ENCODE measurements at regions not wholly inside any gene's neighbourhood (a gene's known extent, or its start where the extent isn't known, plus 50 kb on each side); places are given as distances from the start of the nearest gene placed in this dataset.

DNA sequence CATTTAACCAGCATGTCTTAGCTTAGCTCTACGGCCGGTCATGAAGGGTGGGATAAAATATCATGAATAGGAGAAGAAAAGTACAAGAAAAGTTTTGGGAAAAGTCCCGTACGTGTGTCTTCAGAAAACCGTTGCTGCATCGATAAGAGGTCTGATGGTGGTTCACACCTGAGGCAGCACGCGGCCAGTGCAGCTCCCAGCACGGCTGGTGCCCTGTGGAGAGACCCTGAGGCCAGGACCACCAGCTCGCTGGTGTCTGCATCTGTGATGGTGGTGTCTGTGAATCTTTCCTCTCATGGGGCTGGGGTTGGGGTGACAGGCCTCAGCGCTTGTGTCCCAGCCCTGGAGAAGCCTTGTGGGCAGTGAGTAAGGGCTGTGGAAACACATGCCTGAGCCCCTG is 148.9 kb upstream of the IRX4 start:
- Histone ChIP-seq H3K4me1 (no peaks in the 10 kb centered on the region), H3K27me3 (no peaks in the 10 kb centered on the region), H3K36me3 (no peaks in the 10 kb centered on the region), H3K27ac (no peak overlapping the region), H3K9me3 (peaks cover 0 to 22% (median 0%) of the 10 kb centered on the region in 4 donors), H3K4me3 (no peak overlapping the region)
- TF ChIP-seq POLR2A (IDR thresholded peaks at IDR 0.05) = no peak
- TF ChIP-seq, protein P1, sequence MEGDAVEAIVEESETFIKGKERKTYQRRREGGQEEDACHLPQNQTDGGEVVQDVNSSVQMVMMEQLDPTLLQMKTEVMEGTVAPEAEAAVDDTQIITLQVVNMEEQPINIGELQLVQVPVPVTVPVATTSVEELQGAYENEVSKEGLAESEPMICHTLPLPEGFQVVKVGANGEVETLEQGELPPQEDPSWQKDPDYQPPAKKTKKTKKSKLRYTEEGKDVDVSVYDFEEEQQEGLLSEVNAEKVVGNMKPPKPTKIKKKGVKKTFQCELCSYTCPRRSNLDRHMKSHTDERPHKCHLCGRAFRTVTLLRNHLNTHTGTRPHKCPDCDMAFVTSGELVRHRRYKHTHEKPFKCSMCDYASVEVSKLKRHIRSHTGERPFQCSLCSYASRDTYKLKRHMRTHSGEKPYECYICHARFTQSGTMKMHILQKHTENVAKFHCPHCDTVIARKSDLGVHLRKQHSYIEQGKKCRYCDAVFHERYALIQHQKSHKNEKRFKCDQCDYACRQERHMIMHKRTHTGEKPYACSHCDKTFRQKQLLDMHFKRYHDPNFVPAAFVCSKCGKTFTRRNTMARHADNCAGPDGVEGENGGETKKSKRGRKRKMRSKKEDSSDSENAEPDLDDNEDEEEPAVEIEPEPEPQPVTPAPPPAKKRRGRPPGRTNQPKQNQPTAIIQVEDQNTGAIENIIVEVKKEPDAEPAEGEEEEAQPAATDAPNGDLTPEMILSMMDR (IDR thresholded peaks at IDR 0.05) = no peak
- WGBS, 2 donors = 87 to 90% methylated on average over 11 of the region's 11 CpGs
- DNase-seq (ENCODE audit: low spot score in 2 of 2) = no peak

DNA sequence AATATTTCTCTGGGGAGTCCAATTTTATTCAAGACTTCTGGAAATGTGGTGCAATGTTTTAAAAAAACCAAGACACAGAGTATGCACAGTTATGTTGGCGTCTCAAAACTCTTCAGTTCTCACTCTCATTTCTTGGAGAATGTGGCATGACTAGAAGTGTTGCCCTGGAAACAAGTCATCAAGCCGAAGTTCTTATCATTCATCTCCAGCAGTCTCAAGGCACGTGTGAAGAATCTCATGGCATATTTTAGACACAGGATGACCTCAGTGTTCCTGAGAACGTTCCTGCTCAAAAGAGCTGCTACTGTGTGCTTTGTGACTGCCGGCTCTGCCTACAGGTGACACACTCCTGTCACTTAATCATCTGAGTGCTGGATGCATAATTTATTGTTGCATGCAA is 147.4 kb upstream of the IRX4 start:
- 49 to 66% methylated on average over 5 of the region's 5 CpGs for WGBS, 2 donors
- DNase-seq (ENCODE audit: low spot score in 2 of 2) = no peak
- no peaks in the 10 kb centered on the region for H3K4me1 ChIP-seq

DNA sequence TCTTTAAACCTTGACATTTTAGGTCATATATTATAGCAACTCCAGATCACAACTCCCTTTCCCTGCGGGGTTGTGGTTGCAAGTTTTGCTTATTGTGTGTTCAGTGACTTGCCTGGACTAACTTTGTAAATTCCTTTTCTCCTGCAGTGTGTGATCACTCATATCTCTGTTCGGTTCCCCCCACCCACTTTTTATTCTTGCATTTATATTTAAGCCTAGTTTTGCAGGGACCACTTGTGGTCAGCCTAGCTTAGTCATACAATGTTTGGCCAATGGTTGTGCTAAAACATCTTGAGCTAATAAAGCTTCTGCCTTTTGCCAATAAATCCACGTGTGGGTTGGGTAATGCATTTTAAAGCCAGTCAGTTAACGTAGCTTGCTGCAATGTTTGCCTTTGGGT is 146.5 kb upstream of the IRX4 start:
- no peaks in the 10 kb centered on the region for H3K36me3 ChIP-seq
- DNase-seq (ENCODE audit: low spot score in 2 of 2) = no peak
- 40 to 43% methylated on average over 4 of the region's 4 CpGs for WGBS, 2 donors
- no peak overlapping the region for H3K4me3 ChIP-seq
- no peaks in the 10 kb centered on the region for H3K27me3 ChIP-seq
- no peak overlapping the region for H3K27ac ChIP-seq
- TF ChIP-seq, protein P1 (IDR thresholded peaks at IDR 0.05) = no peak
- no peak for TF ChIP-seq POLR2A (IDR thresholded peaks at IDR 0.05)
- no peak for TF ChIP-seq EP300 (IDR thresholded peaks at IDR 0.05)
- peaks cover 0 to 28% (median 0%) of the 10 kb centered on the region in 4 donors for H3K9me3 ChIP-seq
- no peaks in the 10 kb centered on the region for H3K4me1 ChIP-seq

More for the DNA sequence above, 147.4 kb upstream of the IRX4 start:
- Histone ChIP-seq H3K9me3 (peaks cover 0 to 28% (median 0%) of the 10 kb centered on the region in 4 donors), H3K4me3 (no peak overlapping the region), H3K27ac (no peak overlapping the region), H3K36me3 (no peaks in the 10 kb centered on the region), H3K27me3 (no peaks in the 10 kb centered on the region)
- TF ChIP-seq EP300 (IDR thresholded peaks at IDR 0.05) (no peak), POLR2A (IDR thresholded peaks at IDR 0.05) (no peak)
- TF ChIP-seq, protein P1 (IDR thresholded peaks at IDR 0.05) = no peak

DNA sequence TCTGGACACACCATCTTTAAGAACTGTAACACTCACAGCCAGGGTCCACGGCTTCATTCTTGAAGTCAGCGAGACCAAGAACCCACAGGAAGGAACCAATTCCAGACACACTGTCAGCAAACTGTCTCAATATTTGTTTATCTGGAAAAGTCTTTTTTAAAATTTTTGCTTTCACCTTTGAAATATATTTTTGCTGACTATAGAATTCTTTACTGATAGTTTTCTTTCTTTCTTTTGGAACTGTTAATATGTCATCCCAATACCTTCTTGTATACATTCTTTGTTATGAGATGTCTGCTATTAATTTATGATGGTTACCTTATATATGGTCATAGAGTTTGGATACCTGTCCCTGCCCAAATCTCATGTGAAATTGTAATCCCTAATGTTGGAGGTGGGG is 145.1 kb upstream of the IRX4 start:
- Histone ChIP-seq H3K27me3 (no peaks in the 10 kb centered on the region), H3K9me3 (peaks cover 0 to 19% (median 0%) of the 10 kb centered on the region in 4 donors), H3K4me3 (no peak overlapping the region), H3K4me1 (no peaks in the 10 kb centered on the region), H3K27ac (no peak overlapping the region), H3K36me3 (no peaks in the 10 kb centered on the region)
- TF ChIP-seq POLR2A (IDR thresholded peaks at IDR 0.05) (no peak), EP300 (IDR thresholded peaks at IDR 0.05) (no peak)
- TF ChIP-seq, protein P1 (IDR thresholded peaks at IDR 0.05) = no peak
- DNase-seq (ENCODE audit: low spot score in 2 of 2) = no peak
- 91 to 98% methylated on average over 2 of the region's 2 CpGs for WGBS, 2 donors

DNA sequence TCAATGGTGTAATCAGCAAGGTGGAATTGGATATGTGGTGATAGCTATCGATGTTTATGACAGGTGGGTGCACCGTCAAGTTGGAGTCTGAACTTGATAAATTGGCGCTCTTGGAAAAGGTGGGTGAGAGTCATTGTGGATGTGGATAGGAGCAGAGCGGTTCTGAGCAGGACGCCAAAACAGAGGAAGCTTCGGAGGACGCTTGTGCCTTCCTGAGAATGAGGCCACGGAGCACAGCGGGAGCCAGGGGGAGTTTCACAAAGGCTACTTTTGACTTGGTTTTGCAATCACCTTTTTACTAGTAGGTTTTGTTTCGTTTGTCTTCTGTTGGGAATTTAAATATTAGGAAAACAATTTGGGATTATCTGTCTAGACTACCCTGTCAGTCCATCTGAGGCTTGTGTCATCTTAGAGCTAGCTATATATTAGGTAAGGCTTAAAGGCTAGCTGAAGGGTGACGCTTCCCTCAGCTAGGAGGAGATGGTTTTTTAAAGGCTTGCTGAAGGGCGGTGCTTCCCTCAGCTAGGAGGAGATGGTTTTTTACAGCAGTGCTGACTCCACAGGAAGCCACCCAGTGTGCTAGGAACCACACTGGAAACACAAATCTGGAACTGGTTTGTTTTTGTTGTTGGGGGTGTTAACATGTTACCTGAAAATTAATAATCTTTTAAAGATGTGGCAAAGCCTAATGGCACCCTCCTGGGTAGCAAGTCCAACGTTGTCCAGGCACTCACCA is 142.4 kb upstream of the IRX4 start:
- no peaks in the 10 kb centered on the region for H3K36me3 ChIP-seq
- H3K27ac ChIP-seq = no peak overlapping the region
- DNase-seq (ENCODE audit: low spot score in 2 of 2) = no peak
- TF ChIP-seq POLR2A (IDR thresholded peaks at IDR 0.05) (no peak), EP300 (IDR thresholded peaks at IDR 0.05) (no peak)
- TF ChIP-seq, protein P1 (IDR thresholded peaks at IDR 0.05) = no peak
- H3K27me3 ChIP-seq = no peaks in the 10 kb centered on the region
- H3K9me3 ChIP-seq = peaks cover 0 to 16% (median 0%) of the 10 kb centered on the region in 4 donors
- H3K4me3 ChIP-seq = no peak overlapping the region
- 73 to 76% methylated on average over 13 of the region's 13 CpGs for WGBS, 2 donors
- no peaks in the 10 kb centered on the region for H3K4me1 ChIP-seq
